ENCODE measurements at regions not wholly inside any gene's neighbourhood (a gene's known extent, or its start where the extent isn't known, plus 50 kb on each side); places are given as distances from the start of the nearest gene placed in this dataset.
"Not testable (repeated sequence)": the region's sequence is repeated elsewhere in the genome, so short reads cannot be mapped to it uniquely, and the experiment has no call there.

DNA sequence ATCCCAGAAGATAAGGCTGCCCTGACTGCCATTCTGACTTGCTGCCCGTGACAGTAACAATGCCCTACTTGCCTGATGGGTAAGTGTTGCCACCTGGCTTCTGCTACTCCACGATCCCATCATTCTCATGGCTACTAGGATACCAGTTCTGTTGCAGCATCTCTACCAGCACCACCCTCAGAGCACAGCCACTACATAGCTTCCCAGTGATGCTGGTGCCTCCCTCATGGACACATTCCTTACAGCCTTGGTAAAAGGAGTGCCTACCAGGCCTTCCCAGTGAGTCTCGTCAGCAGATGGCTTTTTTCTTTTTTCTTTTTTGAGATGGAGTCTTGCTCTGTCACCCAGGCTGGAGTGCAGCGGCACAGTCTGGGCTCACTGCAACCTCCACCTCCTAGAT lies 84.4 kb upstream of the CMKLR1 start (continued):
- TF ChIP-seq, protein P1, sequence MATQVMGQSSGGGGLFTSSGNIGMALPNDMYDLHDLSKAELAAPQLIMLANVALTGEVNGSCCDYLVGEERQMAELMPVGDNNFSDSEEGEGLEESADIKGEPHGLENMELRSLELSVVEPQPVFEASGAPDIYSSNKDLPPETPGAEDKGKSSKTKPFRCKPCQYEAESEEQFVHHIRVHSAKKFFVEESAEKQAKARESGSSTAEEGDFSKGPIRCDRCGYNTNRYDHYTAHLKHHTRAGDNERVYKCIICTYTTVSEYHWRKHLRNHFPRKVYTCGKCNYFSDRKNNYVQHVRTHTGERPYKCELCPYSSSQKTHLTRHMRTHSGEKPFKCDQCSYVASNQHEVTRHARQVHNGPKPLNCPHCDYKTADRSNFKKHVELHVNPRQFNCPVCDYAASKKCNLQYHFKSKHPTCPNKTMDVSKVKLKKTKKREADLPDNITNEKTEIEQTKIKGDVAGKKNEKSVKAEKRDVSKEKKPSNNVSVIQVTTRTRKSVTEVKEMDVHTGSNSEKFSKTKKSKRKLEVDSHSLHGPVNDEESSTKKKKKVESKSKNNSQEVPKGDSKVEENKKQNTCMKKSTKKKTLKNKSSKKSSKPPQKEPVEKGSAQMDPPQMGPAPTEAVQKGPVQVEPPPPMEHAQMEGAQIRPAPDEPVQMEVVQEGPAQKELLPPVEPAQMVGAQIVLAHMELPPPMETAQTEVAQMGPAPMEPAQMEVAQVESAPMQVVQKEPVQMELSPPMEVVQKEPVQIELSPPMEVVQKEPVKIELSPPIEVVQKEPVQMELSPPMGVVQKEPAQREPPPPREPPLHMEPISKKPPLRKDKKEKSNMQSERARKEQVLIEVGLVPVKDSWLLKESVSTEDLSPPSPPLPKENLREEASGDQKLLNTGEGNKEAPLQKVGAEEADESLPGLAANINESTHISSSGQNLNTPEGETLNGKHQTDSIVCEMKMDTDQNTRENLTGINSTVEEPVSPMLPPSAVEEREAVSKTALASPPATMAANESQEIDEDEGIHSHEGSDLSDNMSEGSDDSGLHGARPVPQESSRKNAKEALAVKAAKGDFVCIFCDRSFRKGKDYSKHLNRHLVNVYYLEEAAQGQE (IDR thresholded peaks at IDR 0.05; ENCODE audit: unreplicated experiment), result no peak
- TF ChIP-seq STAT1 (IDR thresholded peaks at IDR 0.05; ENCODE audit: unreplicated experiment) (no peak), CREB1 (CRISPR knock-in tag; IDR thresholded peaks at IDR 0.05; ENCODE audit: low read depth) (no peak), ZNF114 (CRISPR knock-in tag; IDR thresholded peaks at IDR 0.05) (no peak), CTCF (conservative IDR thresholded peaks at IDR 0.05; ENCODE audit: low read depth in 2 of 2) (no peak), EZH2phosphoT487 (IDR thresholded peaks at IDR 0.05; ENCODE audit: unreplicated experiment) (no peak), NANOG (IDR thresholded peaks at IDR 0.05; ENCODE audit: borderline replicate concordance) (no peak)

GRCh38 chr12:108421082-108421481 lies 82.0 kb upstream of the CMKLR1 start:
- H3K4me3 ChIP-seq; H2AFZ ChIP-seq; H3K36me3 Mint-ChIP-seq (ENCODE audit: low read depth); H3K79me2 ChIP-seq (replicated peaks; ENCODE audit: insufficient read depth); ATAC-seq; DNase-seq (ENCODE audit: low spot score); H3K4me2 ChIP-seq; H3K27me3 Mint-ChIP-seq (ENCODE audit: insufficient read depth, low read depth, poor library complexity); H3K27ac Mint-ChIP-seq; H3K27ac ChIP-seq (ENCODE audit: low read depth); H3K36me3 ChIP-seq (ENCODE audit: insufficient read depth); H3F3A ChIP-seq (replicated peaks; ENCODE audit: low read depth); H3K4me1 ChIP-seq (ENCODE audit: insufficient read depth); H4K20me1 ChIP-seq (replicated peaks; ENCODE audit: insufficient read depth); H3K9me2 ChIP-seq (ENCODE audit: insufficient read depth); H3K4me3 Mint-ChIP-seq; H3K27me3 ChIP-seq (ENCODE audit: insufficient read depth): not testable (repeated sequence)
- Mint-ChIP-seq H3K4me1 (peaks cover 12% of the 10 kb centered on the region), H3K9me3 (peaks cover 14% of the 10 kb centered on the region; the same call in 2 of the 3 replicates)

DNA sequence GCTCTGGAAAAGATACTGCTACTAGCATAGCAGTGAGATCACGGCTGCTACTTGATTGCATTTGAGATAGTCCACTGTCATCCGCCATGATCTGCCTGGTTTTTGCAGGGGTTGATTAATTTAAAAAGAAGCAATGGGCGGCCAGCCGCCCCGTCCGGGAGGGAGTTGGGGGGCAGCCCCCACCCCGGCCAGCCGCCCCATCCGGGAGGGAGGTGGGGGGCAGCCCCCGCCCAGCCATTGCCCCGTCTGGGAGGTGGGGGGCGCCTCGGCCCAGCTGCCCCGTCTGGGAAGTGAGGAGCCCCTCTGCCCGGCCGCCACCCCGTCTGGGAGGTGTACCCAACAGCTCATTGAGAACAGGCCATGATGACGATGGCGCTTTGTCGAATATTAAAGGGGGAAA lies 81.3 kb upstream of the CMKLR1 start:
- H3K79me2 ChIP-seq (replicated peaks; ENCODE audit: insufficient read depth); H3K27me3 Mint-ChIP-seq (ENCODE audit: insufficient read depth, low read depth, poor library complexity); H3F3A ChIP-seq (replicated peaks; ENCODE audit: low read depth); H3K27ac Mint-ChIP-seq; H3K4me3 Mint-ChIP-seq; DNase-seq (ENCODE audit: low spot score); H3K36me3 Mint-ChIP-seq (ENCODE audit: low read depth); H3K27ac ChIP-seq (ENCODE audit: low read depth); H3K4me1 ChIP-seq (ENCODE audit: insufficient read depth); H3K4me3 ChIP-seq; H4K20me1 ChIP-seq (replicated peaks; ENCODE audit: insufficient read depth); ATAC-seq; H3K4me1 Mint-ChIP-seq; H3K36me3 ChIP-seq (ENCODE audit: insufficient read depth); H3K27me3 ChIP-seq (ENCODE audit: insufficient read depth); H3K4me2 ChIP-seq; H3K9me2 ChIP-seq (ENCODE audit: insufficient read depth): not testable (repeated sequence)
- H3K9me3 Mint-ChIP-seq, result peaks cover 14% of the 10 kb centered on the region; the same call in 2 of the 3 replicates
- peak overlapping the region; percentile 38; the same call in 1 of the 2 replicates for H2AFZ ChIP-seq

Data from GM23338 (cell line).